ENCODE measurements at regions not wholly inside any gene's neighbourhood (a gene's known extent, or its start where the extent isn't known, plus 50 kb on each side); places are given as distances from the start of the nearest gene placed in this dataset.

- H3K4me3 ChIP-seq (ENCODE audit: control insufficient read depth in 1 of 2, extremely low read depth in 1 of 2, low read length in 1 of 2), result no peak overlapping the region
- no peak overlapping the region for H3K27ac ChIP-seq (ENCODE audit: low read length)
- peaks cover 0 to 4% of the 10 kb centered on the region in 2 experiments for H3K27me3 ChIP-seq (replicated peaks in 1 of 2; ENCODE audit: control insufficient read depth in 2 of 2, extremely low read depth in 1 of 2, insufficient read depth in 2 of 2, low read length in 1 of 2)
- ATAC-seq (replicated peaks in 1 of 4) (no peak), DNase-seq (no peak)
- Mint-ChIP-seq H3K4me1 (no peaks in the 10 kb centered on the region), H3K36me3 (no peaks in the 10 kb centered on the region), H3K27me3 (peaks cover 31 to 49% of the 10 kb centered on the region in 2 donors), H3K27ac (no peak overlapping the region), H3K9me3 (no peaks in the 10 kb centered on the region), H3K4me3 (no peak overlapping the region)
- H3K36me3 ChIP-seq (ENCODE audit: control insufficient read depth in 2 of 2, extremely low read depth in 1 of 2, insufficient read depth in 1 of 2, low read length in 1 of 2), result no peaks in the 10 kb centered on the region
- H3K4me1 ChIP-seq (ENCODE audit: control insufficient read depth in 1 of 2, extremely low read depth in 1 of 2, insufficient read depth in 2 of 2, low read length in 2 of 2), result no peaks in the 10 kb centered on the region
- no peaks in the 10 kb centered on the region for H3K9me3 ChIP-seq
- POLR2A ChIA-PET, result no interaction called here
- CTCF ChIA-PET, result no interaction called here
- WGBS (ENCODE audit: insufficient coverage), result 77% methylated on average over 2 of the region's 5 CpGs
These were observed 131.9 kb downstream of the ZNF326 start for GRCh38 chr1:90126834-90127233.

- no peak overlapping the region for H3K4me3 ChIP-seq (ENCODE audit: control insufficient read depth in 1 of 2, extremely low read depth in 1 of 2, low read length in 1 of 2)
- no peaks in the 10 kb centered on the region for H3K4me1 Mint-ChIP-seq
- peaks cover 29 to 44% of the 10 kb centered on the region in 2 donors for H3K27me3 Mint-ChIP-seq
- CTCF ChIA-PET, result no interaction called here
- H3K4me1 ChIP-seq (ENCODE audit: control insufficient read depth in 1 of 2, extremely low read depth in 1 of 2, insufficient read depth in 2 of 2, low read length in 2 of 2), result no peaks in the 10 kb centered on the region
- ATAC-seq (replicated peaks in 1 of 4) (no peak), DNase-seq (no peak)
- H3K27ac Mint-ChIP-seq, result no peak overlapping the region
- peaks cover 0 to 2% of the 10 kb centered on the region in 2 experiments for H3K27me3 ChIP-seq (replicated peaks in 1 of 2; ENCODE audit: control insufficient read depth in 2 of 2, extremely low read depth in 1 of 2, insufficient read depth in 2 of 2, low read length in 1 of 2)
- H3K27ac ChIP-seq (ENCODE audit: low read length), result no peak overlapping the region
- H3K36me3 ChIP-seq (ENCODE audit: control insufficient read depth in 2 of 2, extremely low read depth in 1 of 2, insufficient read depth in 1 of 2, low read length in 1 of 2), result no peaks in the 10 kb centered on the region
- WGBS (ENCODE audit: insufficient coverage), result 73% methylated on average over 3 of the region's 4 CpGs
- H3K9me3 Mint-ChIP-seq, result peaks cover 0 to 12% (median 12%) of the 10 kb centered on the region in 3 donors
- no peak overlapping the region for H3K4me3 Mint-ChIP-seq
- POLR2A ChIA-PET, result no interaction called here
- H3K9me3 ChIP-seq, result no peaks in the 10 kb centered on the region
- H3K36me3 Mint-ChIP-seq, result no peaks in the 10 kb centered on the region
These were observed 127.9 kb downstream of the ZNF326 start for GRCh38 chr1:90122654-90123340.

GRCh38 chr1:90114521-90115141 is 119.7 kb downstream of the ZNF326 start:
- peaks cover 0 to 4% (median 4%) of the 10 kb centered on the region in 3 donors for H3K9me3 Mint-ChIP-seq
- H3K4me1 Mint-ChIP-seq, result no peaks in the 10 kb centered on the region
- ChIA-PET CTCF (no interaction called here), POLR2A (interaction anchor here in 1 of 2 donors (0.7 kb wide), 1 partner anchor 74 kb away, joined by 3 read pairs; no protein-coding TSS in a partner anchor)
- no peak overlapping the region for H3K27ac ChIP-seq (ENCODE audit: low read length)
- H3K36me3 ChIP-seq (ENCODE audit: control insufficient read depth in 2 of 2, extremely low read depth in 1 of 2, insufficient read depth in 1 of 2, low read length in 1 of 2), result no peaks in the 10 kb centered on the region
- WGBS (ENCODE audit: insufficient coverage), result no CpG with 5 or more reads among the region's 3 CpGs
- no peaks in the 10 kb centered on the region for H3K9me3 ChIP-seq
- H3K4me1 ChIP-seq (ENCODE audit: control insufficient read depth in 1 of 2, extremely low read depth in 1 of 2, insufficient read depth in 2 of 2, low read length in 2 of 2), result no peaks in the 10 kb centered on the region
- ATAC-seq (replicated peaks in 1 of 4), result no peak
- peak in 1 of 35 experiments; percentile 15 for DNase-seq
- no peaks in the 10 kb centered on the region for H3K36me3 Mint-ChIP-seq
- no peak overlapping the region for H3K4me3 ChIP-seq (ENCODE audit: control insufficient read depth in 1 of 2, extremely low read depth in 1 of 2, low read length in 1 of 2)
- H3K27me3 ChIP-seq (replicated peaks in 1 of 2; ENCODE audit: control insufficient read depth in 2 of 2, extremely low read depth in 1 of 2, insufficient read depth in 2 of 2, low read length in 1 of 2), result peaks cover 4 to 5% of the 10 kb centered on the region in 2 experiments
- no peak overlapping the region for H3K27ac Mint-ChIP-seq
- no peak overlapping the region for H3K4me3 Mint-ChIP-seq
- peaks cover 33 to 38% of the 10 kb centered on the region in 2 donors for H3K27me3 Mint-ChIP-seq

GRCh38 chr1:90107990-90108389 is 113.1 kb downstream of the ZNF326 start:
- CTCF ChIA-PET, result no interaction called here
- H3K4me1 ChIP-seq (ENCODE audit: control insufficient read depth in 1 of 2, extremely low read depth in 1 of 2, insufficient read depth in 2 of 2, low read length in 2 of 2), result no peaks in the 10 kb centered on the region
- H3K4me3 Mint-ChIP-seq, result no peak overlapping the region
- no peaks in the 10 kb centered on the region for H3K36me3 ChIP-seq (ENCODE audit: control insufficient read depth in 2 of 2, extremely low read depth in 1 of 2, insufficient read depth in 1 of 2, low read length in 1 of 2)
- H3K27me3 ChIP-seq (replicated peaks in 1 of 2; ENCODE audit: control insufficient read depth in 2 of 2, extremely low read depth in 1 of 2, insufficient read depth in 2 of 2, low read length in 1 of 2), result peaks cover 0 to 2% of the 10 kb centered on the region in 2 experiments
- H3K27ac Mint-ChIP-seq, result no peak overlapping the region
- POLR2A ChIA-PET, result no interaction called here
- H3K4me1 Mint-ChIP-seq, result no peaks in the 10 kb centered on the region
- no CpG with 5 or more reads among the region's 2 CpGs for WGBS (ENCODE audit: insufficient coverage)
- peaks cover 21 to 22% of the 10 kb centered on the region in 2 donors for H3K27me3 Mint-ChIP-seq
- no peak overlapping the region for H3K27ac ChIP-seq (ENCODE audit: low read length)
- no peak overlapping the region for H3K4me3 ChIP-seq (ENCODE audit: control insufficient read depth in 1 of 2, extremely low read depth in 1 of 2, low read length in 1 of 2)
- H3K36me3 Mint-ChIP-seq, result no peaks in the 10 kb centered on the region
- H3K9me3 ChIP-seq, result no peaks in the 10 kb centered on the region
- DNase-seq, result no peak
- H3K9me3 Mint-ChIP-seq, result no peaks in the 10 kb centered on the region
- ATAC-seq (replicated peaks in 1 of 4), result no peak

- no CpG with 5 or more reads among the region's 4 CpGs for WGBS (ENCODE audit: insufficient coverage)
- H3K27ac Mint-ChIP-seq, result no peak overlapping the region
- Histone ChIP-seq H3K27ac (ENCODE audit: low read length) (no peak overlapping the region), H3K4me3 (ENCODE audit: control insufficient read depth in 1 of 2, extremely low read depth in 1 of 2, low read length in 1 of 2) (no peak overlapping the region), H3K4me1 (ENCODE audit: control insufficient read depth in 1 of 2, extremely low read depth in 1 of 2, insufficient read depth in 2 of 2, low read length in 2 of 2) (no peaks in the 10 kb centered on the region), H3K9me3 (no peaks in the 10 kb centered on the region), H3K27me3 (replicated peaks in 1 of 2; ENCODE audit: control insufficient read depth in 2 of 2, extremely low read depth in 1 of 2, insufficient read depth in 2 of 2, low read length in 1 of 2) (no peaks in the 10 kb centered on the region), H3K36me3 (ENCODE audit: control insufficient read depth in 2 of 2, extremely low read depth in 1 of 2, insufficient read depth in 1 of 2, low read length in 1 of 2) (no peaks in the 10 kb centered on the region)
- ATAC-seq (replicated peaks in 1 of 4) (no peak), DNase-seq (no peak)
- H3K4me1 Mint-ChIP-seq, result no peaks in the 10 kb centered on the region
- H3K27me3 Mint-ChIP-seq, result peaks cover 15 to 18% of the 10 kb centered on the region in 2 donors
- no peaks in the 10 kb centered on the region for H3K9me3 Mint-ChIP-seq
- CTCF ChIA-PET, result no interaction called here
- H3K4me3 Mint-ChIP-seq, result no peak overlapping the region
- H3K36me3 Mint-ChIP-seq, result no peaks in the 10 kb centered on the region
- POLR2A ChIA-PET, result no interaction called here
These were observed 111.4 kb downstream of the ZNF326 start for GRCh38 chr1:90106311-90106710.

GRCh38 chr1:90104941-90105538 is 110.1 kb downstream of the ZNF326 start:
- WGBS (ENCODE audit: insufficient coverage), result 83% methylated on average over 8 of the region's 15 CpGs
- Mint-ChIP-seq H3K27me3 (peaks cover 12 to 13% of the 10 kb centered on the region in 2 donors), H3K9me3 (no peaks in the 10 kb centered on the region), H3K4me3 (no peak overlapping the region), H3K36me3 (no peaks in the 10 kb centered on the region), H3K4me1 (no peaks in the 10 kb centered on the region), H3K27ac (no peak overlapping the region)
- no peaks in the 10 kb centered on the region for H3K9me3 ChIP-seq
- H3K4me3 ChIP-seq (ENCODE audit: control insufficient read depth in 1 of 2, extremely low read depth in 1 of 2, low read length in 1 of 2), result no peak overlapping the region
- H3K27me3 ChIP-seq (replicated peaks in 1 of 2; ENCODE audit: control insufficient read depth in 2 of 2, extremely low read depth in 1 of 2, insufficient read depth in 2 of 2, low read length in 1 of 2), result no peaks in the 10 kb centered on the region
- no peaks in the 10 kb centered on the region for H3K36me3 ChIP-seq (ENCODE audit: control insufficient read depth in 2 of 2, extremely low read depth in 1 of 2, insufficient read depth in 1 of 2, low read length in 1 of 2)
- CTCF ChIA-PET, result no interaction called here
- DNase-seq (no peak), ATAC-seq (replicated peaks in 1 of 4) (no peak)
- no peak overlapping the region for H3K27ac ChIP-seq (ENCODE audit: low read length)
- no peaks in the 10 kb centered on the region for H3K4me1 ChIP-seq (ENCODE audit: control insufficient read depth in 1 of 2, extremely low read depth in 1 of 2, insufficient read depth in 2 of 2, low read length in 2 of 2)
- POLR2A ChIA-PET, result no interaction called here

Measured in T-cell (primary cell).